ENCODE measurements at regions not wholly inside any gene's neighbourhood (a gene's known extent, or its start where the extent isn't known, plus 50 kb on each side); places are given as distances from the start of the nearest gene placed in this dataset.
A peak's percentile ranks its signal among the peaks of the same experiment; 100 is the strongest.

DNA sequence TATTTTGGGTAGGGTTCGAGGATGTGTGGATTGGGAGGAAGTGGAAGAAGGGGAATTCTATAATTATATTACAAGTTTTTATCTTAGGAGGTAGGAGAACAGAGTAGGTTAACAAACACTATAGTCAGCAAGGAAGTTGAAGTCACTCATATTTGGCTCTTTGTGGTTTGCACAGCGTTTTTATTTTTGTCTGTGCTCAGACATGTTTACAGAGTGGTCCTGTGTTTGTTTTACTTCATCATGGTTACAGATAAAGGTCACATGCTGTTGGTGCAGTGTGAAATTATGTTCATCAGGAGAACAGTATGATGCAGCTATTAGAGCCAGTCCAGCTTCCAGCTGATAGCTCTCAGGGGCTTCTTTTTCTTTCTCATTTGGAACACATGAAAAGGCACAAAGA, 299.9 kb upstream of the SFRP2 start:
- TF ChIP-seq CTCF (IDR thresholded peaks at IDR 0.05; ENCODE audit: low read depth, low read length, missing control alignments): no peak
- H3K4me3 ChIP-seq (replicated peaks; ENCODE audit: low read depth, low read length): no peak overlapping the region
- DNase-seq (ENCODE audit: extremely low read depth, low read depth): no peak

GRCh38 chr4:154086247-154086646, 297.4 kb upstream of the SFRP2 start:
- no peak overlapping the region for H3K4me3 ChIP-seq (replicated peaks; ENCODE audit: low read depth, low read length)
- no peak for TF ChIP-seq CTCF (IDR thresholded peaks at IDR 0.05; ENCODE audit: low read depth, low read length, missing control alignments)
- DNase-seq (ENCODE audit: extremely low read depth, low read depth): no peak

DNA sequence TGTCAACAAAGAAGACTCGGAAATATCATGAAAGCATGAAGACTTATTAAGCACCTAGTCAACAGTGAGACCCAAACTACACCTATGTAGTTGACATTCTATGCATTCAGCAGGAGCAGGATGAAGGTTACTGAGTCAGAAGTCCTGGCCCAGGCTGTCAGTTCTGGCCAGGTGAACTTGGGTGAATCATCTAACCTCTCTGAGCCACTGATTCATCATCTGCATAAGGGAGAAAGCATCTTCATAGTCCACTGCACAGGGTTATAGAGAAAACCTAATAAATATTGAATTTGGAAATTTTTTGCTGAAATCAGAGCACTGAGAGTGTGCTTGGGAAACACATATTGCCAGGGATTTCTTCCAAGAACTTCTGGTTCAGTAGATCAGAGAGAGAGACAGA, 296.0 kb upstream of the SFRP2 start:
- no peak for DNase-seq (ENCODE audit: extremely low read depth, low read depth)
- TF ChIP-seq CTCF (IDR thresholded peaks at IDR 0.05; ENCODE audit: low read depth, low read length, missing control alignments): no peak

DNA sequence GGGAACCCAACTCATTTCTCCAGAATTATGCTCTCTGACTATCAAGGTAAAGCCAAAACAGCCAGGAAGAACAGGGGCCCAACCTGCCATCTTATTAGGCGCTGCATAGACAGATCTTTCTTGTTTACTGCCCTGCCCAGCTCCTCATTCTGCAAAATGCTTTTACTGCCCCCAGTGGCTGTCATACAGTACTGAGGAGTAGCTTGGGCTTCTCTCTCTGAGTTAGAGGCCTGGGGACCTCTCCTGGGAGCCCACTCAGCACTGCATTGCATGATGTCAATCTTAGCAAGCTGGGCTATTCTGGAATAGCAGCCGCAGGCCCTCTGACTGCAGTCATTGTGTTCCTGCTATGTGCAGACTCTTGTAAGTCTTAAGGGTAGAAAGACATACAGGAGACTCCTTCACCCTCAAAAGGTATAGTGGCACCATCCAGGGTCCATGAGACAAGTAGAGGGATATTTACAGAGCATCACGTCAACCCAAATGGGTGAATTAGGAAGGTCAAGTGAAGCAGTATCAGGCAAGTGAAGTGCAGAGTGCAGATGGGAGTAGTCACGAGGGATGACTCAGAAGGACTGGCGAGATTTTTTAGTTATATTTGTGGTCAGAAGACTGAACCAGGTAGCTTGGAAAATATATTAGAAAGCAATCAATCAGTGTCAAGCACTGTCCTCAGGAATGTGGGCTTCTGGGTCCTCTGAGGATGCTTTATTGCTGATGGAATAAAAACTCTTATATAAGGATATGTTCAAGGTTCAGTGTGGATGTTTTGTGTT, 294.1 kb upstream of the SFRP2 start:
- H3K4me3 ChIP-seq (replicated peaks; ENCODE audit: low read depth, low read length): no peak overlapping the region
- no peak for DNase-seq (ENCODE audit: extremely low read depth, low read depth)
- peak; percentile 47 for TF ChIP-seq CTCF (IDR thresholded peaks at IDR 0.05; ENCODE audit: low read depth, low read length, missing control alignments)

More for the DNA sequence above, 296.0 kb upstream of the SFRP2 start:
- no peak overlapping the region for H3K4me3 ChIP-seq (replicated peaks; ENCODE audit: low read depth, low read length)

- no peak overlapping the region for H3K4me3 ChIP-seq (replicated peaks; ENCODE audit: low read depth, low read length)
- DNase-seq (ENCODE audit: extremely low read depth, low read depth): no peak
- TF ChIP-seq CTCF (IDR thresholded peaks at IDR 0.05; ENCODE audit: low read depth, low read length, missing control alignments): no peak
Observed at GRCh38 chr4:154081391-154081790, 292.5 kb upstream of the SFRP2 start.

DNA sequence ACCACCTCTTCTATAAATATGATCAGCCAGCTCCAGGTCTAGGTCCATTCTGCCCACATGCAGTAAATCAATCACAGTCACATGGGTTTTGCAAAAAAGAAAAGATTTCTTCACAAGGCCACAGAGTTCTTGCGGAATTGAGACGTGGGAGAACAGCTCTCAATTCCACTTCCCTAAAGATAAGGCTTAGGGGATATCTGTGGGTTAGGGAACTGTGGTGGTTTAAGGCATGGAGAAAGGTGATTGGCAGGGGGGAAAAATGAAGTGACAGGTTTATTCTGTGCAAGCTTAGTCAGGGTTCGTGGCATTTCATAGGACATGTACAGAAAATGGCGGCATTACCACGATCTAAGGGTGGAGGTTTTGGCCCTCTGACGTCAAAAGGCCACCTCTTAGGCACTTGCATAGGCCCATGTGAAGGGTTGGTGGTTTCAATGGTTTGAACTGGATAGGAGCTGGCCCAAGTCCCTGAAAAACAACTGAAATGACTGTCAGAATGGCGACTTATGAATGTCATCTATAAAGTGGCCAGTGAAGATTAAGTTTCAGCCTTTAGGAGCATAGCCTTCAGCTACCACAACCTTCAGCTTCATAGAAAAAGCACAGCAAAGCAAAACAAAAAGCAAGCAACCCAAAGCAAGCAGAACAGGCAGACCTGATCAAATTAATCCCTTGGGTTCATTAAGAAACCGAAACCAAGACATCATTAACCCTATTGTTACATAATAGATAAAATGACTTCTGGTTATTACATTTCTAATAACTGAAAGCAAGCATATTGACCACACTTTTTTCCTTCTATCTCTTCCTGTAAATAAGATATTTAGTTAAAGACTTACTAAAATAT, 289.8 kb upstream of the SFRP2 start:
- TF ChIP-seq CTCF (IDR thresholded peaks at IDR 0.05; ENCODE audit: low read depth, low read length, missing control alignments): no peak
- no peak overlapping the region for H3K4me3 ChIP-seq (replicated peaks; ENCODE audit: low read depth, low read length)
- DNase-seq (ENCODE audit: extremely low read depth, low read depth): no peak

Data from HFF-Myc (cell line).